Dermis blood vessel endothelial cell (primary cell): ENCODE measurements at regions not wholly inside any gene's neighbourhood (a gene's known extent, or its start where the extent isn't known, plus 50 kb on each side); places are given as distances from the start of the nearest gene placed in this dataset.
A peak's percentile ranks its signal among the peaks of the same experiment; 100 is the strongest.

ENCODE experiments used
- DNase-seq: peaks from one replicate; pipeline ENCODE4 v3.0.0; 2010

- no peak for DNase-seq
Measured at GRCh38 chr2:240362826-240363745, 72.4 kb upstream of the GPC1 start.

- DNase-seq, result no peak
Measured at GRCh38 chr2:240363746-240364581, 71.5 kb upstream of the GPC1 start.

- no peak for DNase-seq
Measured at GRCh38 chr2:240364582-240364960, 70.9 kb upstream of the GPC1 start.

DNA sequence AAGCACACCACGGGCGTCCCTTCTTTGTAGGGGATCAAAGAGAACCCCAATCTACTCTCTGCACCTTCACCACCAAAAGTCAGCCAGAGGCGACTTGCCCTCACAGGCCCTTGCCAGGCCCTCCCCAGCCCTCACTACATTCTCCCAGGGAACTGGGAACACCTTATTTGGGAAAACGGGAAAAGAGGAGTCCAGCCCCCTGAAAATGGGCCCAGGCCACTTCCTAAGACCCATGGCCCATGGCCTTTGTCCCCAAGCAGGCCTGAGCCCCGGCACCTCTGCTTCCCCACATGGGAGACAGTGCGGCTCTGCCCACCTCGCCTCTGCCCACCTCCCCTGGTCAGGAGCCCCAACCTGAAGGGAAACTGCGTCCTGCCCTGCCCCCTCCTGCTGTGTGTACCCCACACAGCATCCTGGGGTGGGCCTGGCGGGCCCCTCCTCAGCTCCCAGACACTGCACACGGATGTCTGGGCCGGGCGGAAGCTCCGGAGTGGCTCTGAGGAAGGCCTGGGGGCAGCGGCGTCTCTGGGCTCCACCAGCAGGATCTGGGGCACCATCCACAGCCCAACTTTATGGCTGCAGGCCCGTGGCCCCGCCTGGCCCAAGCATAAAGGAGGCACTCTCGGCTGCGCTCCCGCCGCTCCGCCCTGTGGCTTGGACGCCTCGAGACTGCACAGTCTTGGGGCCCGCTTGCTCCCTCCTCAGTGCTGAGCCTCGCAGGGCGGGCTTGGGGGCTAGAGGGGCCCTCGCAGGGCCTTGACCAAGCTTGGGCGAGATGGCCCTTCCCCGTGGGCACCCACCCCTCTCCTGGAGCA lies 70.3 kb upstream of the GPC1 start:
- no peak for DNase-seq

GRCh38 chr2:240365971-240366471 lies 69.4 kb upstream of the GPC1 start:
- no peak for DNase-seq

DNA sequence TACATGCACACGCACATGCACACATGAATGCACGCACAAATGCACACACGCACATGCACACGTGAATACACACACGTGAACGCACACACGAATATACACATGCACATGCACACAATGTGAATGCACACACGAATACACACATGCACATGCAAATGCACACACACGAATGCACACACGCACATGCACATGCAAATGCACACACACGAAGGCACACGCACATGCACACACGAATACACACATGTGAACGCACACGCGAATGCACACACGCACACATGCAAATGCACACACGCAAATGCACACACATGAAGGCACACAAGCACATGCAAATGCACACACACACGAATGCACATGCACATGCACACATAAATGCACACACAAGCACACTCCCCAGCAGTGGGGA lies 68.6 kb upstream of the GPC1 start:
- DNase-seq, result no peak

DNA sequence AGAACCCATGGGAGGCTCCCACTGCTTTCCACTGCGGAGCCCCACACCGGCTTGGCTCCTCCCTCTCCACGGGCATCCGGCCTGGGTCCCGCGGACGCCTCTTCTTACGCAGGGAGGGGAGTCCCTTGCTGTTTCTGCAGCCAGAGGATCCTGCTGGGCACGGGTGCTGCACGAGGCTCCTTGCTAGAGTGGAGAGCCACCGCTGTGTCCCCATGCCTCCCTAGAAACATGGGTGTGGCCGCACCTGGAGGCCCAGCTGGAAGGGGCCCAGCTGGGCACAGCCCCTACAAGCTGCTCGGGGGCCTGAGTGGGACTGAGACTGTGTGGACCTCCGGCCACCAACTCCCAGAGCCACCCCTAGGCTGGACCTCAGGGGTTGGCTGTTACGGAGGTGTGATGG lies 67.7 kb upstream of the GPC1 start:
- DNase-seq, result no peak

- DNase-seq, result no peak
Measured at GRCh38 chr2:240368781-240369331, 66.6 kb upstream of the GPC1 start.

DNA sequence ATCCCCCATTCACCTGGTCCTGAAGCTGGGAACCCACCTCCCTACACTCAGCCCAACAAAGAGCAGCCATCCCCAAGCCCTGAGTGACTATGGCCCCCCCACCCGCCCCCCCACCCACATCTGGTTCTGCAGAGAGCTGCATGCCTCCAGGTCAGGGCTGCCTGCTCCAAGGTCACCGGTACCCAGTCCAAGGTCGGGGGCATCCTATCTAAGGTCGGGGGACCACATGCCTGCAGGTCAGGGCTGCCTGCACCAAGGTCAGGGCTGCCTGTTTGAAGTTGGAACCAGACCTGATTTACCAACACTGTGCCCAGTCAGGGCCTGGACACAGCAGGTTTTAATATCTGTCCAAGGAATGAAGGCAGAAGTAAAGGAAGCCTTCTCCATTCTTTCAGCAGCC lies 66.1 kb upstream of the GPC1 start:
- no peak for DNase-seq

GRCh38 chr2:240369801-240370585 lies 65.5 kb upstream of the GPC1 start:
- DNase-seq, result no peak

GRCh38 chr2:240371129-240372000 lies 64.1 kb upstream of the GPC1 start:
- DNase-seq, result no peak

DNA sequence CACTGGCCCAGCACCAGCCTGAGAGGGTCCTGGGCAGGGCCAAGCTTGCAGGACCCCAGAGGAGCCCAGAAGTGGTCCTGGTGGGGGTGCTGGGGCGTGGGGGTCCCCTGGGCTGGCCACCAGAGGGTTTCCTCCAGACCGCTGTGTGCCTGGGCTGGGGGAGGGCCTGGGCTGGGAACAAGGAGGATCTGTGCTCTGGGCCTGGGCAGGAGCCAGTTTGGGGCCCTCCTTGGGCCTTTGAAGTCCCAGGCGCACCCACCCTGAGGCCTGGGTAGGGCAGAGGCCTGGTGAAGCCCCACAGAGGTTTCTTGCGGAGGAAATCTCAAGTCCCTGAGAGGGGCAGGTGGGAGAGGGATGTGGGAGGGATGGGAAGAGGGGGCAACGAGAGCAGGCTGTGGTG lies 63.4 kb upstream of the GPC1 start:
- DNase-seq, result no peak

DNA sequence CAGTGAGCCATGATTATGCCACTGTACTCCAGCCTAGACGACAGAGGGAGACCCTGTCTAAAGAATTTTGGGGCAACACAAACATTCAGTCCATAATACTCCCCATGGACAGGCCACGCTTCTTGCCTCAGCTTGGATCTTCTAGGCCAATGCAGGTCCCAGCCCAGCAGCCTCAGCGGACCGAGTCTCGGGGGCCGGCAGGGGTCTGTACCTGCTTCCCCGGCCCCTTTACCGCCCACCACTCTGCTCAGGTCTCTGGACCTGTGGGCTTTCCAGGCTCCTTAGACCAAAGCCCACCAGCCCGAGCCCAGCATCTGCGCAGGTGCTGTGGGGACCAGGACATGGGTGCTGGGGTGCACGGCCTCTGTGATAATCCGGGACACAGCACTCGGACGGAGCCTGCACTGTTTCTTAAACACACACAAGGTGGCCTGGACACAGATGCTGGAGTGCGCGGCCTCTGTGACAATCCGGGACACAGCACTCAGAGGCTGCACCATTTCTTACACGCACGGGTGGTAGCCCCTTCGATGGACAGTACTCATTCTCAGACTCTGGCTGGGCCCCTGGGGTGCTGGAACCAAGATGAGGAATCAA lies 62.1 kb upstream of the GPC1 start:
- no peak for DNase-seq

- DNase-seq, result peak; percentile 8
Measured at GRCh38 chr2:240374085-240374907, 61.2 kb upstream of the GPC1 start.

GRCh38 chr2:240375024-240375645 lies 60.3 kb upstream of the GPC1 start:
- no peak for DNase-seq

DNA sequence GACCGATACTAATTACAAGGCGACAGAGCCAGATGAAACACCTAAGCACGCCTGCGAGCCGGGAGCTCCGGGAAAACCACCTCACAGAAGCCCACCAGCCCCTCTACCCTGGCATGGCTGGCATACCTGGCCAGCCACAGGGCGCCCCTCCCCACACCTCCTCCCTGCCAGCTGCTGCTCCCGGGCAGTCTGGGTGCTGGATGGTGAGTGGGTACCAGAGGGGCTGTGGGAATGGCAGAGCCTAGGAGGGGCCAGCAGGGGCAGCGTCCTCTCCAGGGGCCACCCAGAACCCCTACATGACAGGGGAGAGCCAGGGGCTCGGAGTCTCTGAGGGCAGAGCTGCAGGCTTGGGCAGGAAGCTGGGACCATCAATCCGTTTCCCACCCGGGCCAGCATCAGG lies 58.7 kb upstream of the GPC1 start:
- no peak for DNase-seq

DNA sequence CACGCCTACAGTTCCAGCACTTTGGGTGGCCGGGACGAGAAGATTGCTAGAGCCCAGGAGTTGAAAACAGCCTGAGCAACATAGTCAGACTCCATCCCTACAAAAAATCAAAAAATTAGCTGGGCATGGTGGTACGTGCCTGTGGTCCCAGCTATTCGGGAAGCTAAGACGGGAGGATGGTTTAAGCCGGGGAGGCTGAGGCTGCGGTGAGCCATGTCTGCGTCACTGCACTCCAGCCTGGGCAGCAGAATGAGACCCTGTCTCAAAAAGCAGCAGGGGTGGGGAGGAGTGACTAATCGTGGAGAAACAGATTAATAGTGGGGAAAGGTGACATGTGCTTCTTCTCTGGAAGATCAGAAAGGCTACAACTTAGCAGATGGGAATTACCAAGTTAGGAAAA lies 58.1 kb upstream of the GPC1 start:
- DNase-seq, result no peak

DNA sequence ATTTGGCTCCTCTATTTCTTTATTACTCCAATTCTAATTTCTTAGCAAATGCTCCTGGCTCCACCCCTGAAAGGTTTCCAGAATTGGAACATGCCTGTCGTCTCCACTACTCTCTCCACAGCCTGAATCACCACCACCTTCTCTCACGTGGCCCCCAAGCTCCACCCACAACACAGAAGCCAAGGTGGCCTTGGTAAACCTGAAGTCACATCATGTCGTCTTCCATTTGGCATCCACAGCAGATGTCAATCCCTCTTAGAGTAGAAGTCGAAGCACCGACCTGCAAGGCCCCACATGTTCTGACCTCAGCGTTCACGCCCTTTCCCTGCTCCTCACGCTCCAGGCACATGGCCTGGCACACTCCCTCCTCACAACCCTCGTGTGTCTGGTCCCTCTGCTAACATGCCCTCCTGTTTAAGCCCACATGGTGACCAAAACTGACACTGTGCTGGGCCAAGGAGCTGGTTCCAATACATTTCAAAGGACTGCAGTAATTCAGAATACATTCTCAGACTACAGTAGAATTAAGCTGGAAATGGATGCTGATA lies 56.3 kb upstream of the GPC1 start:
- no peak for DNase-seq
